Middle frontal gyrus (tissue), 1 donor: ENCODE measurements at regions not wholly inside any gene's neighbourhood (a gene's known extent, or its start where the extent isn't known, plus 50 kb on each side); places are given as distances from the start of the nearest gene placed in this dataset.
"Not testable (repeated sequence)": the region's sequence is repeated elsewhere in the genome, so short reads cannot be mapped to it uniquely, and the experiment has no call there.

Experiments
- DNase-seq: peaks from one replicate; pipeline ENCODE4 v3.0.0-alpha.2; 2015; ENCODE audit warnings: low spot score; ENCODE audit errors: extremely low spot score

GRCh38 chr1:221972276-221973235, 230.7 kb upstream of the DUSP10 start:
- no peak for DNase-seq

GRCh38 chr1:221971035-221971434, 229.1 kb upstream of the DUSP10 start:
- not testable (repeated sequence) for DNase-seq

GRCh38 chr1:221969298-221969858, 227.5 kb upstream of the DUSP10 start:
- not testable (repeated sequence) for DNase-seq

- not testable (repeated sequence) for DNase-seq
Observed at GRCh38 chr1:221967538-221967937, 225.6 kb upstream of the DUSP10 start.

GRCh38 chr1:221966888-221967287, 225.0 kb upstream of the DUSP10 start:
- not testable (repeated sequence) for DNase-seq

- DNase-seq, result not testable (repeated sequence)
Observed at GRCh38 chr1:221965891-221966290, 224.0 kb upstream of the DUSP10 start.

GRCh38 chr1:221965252-221965651, 223.4 kb upstream of the DUSP10 start:
- no peak for DNase-seq

- no peak for DNase-seq
Observed at GRCh38 chr1:221963742-221964141, 221.9 kb upstream of the DUSP10 start.

- DNase-seq, result no peak
Observed at GRCh38 chr1:221962385-221962784, 220.5 kb upstream of the DUSP10 start.

GRCh38 chr1:221961532-221962292, 219.8 kb upstream of the DUSP10 start:
- no peak for DNase-seq

- not testable (repeated sequence) for DNase-seq
Observed at GRCh38 chr1:221958161-221958562, 216.3 kb upstream of the DUSP10 start.

- not testable (repeated sequence) for DNase-seq
Observed at GRCh38 chr1:221957350-221957749, 215.5 kb upstream of the DUSP10 start.

GRCh38 chr1:221949996-221950395, 208.1 kb upstream of the DUSP10 start:
- no peak for DNase-seq

- DNase-seq, result no peak
Observed at GRCh38 chr1:221948459-221948858, 206.6 kb upstream of the DUSP10 start.

GRCh38 chr1:221947731-221948130, 205.8 kb upstream of the DUSP10 start:
- DNase-seq, result no peak

- DNase-seq, result no peak
Observed at GRCh38 chr1:221946768-221947167, 204.9 kb upstream of the DUSP10 start.

GRCh38 chr1:221945669-221946068, 203.8 kb upstream of the DUSP10 start:
- no peak for DNase-seq

GRCh38 chr1:221944247-221944870, 202.5 kb upstream of the DUSP10 start:
- no peak for DNase-seq

- no peak for DNase-seq
Observed at GRCh38 chr1:221940631-221941030, 198.7 kb upstream of the DUSP10 start.

GRCh38 chr1:221939607-221940006, 197.7 kb upstream of the DUSP10 start:
- DNase-seq, result no peak
